ENCODE measurements at regions not wholly inside any gene's neighbourhood (a gene's known extent, or its start where the extent isn't known, plus 50 kb on each side); places are given as distances from the start of the nearest gene placed in this dataset.
"Not testable (repeated sequence)": the region's sequence is repeated elsewhere in the genome, so short reads cannot be mapped to it uniquely, and the experiment has no call there.

- no peak for DNase-seq (ENCODE audit: low read depth, low spot score)
These were observed 726.7 kb downstream of the GRXCR1 start for GRCh38 chr4:43619219-43619618.

- peak; percentile 1 for DNase-seq (ENCODE audit: low read depth, low spot score)
These were observed 745.4 kb downstream of the GRXCR1 start for GRCh38 chr4:43637893-43638292.

GRCh38 chr4:43651991-43652390, 759.5 kb downstream of the GRXCR1 start:
- no peak for DNase-seq (ENCODE audit: low read depth, low spot score)

GRCh38 chr4:43659547-43659946, 767.0 kb downstream of the GRXCR1 start:
- DNase-seq (ENCODE audit: low read depth, low spot score): not testable (repeated sequence)

GRCh38 chr4:43672265-43672885, 776.2 kb downstream of the KCTD8 start:
- not testable (repeated sequence) for DNase-seq (ENCODE audit: low read depth, low spot score)

- no peak for DNase-seq (ENCODE audit: low read depth, low spot score)
These were observed 768.2 kb downstream of the KCTD8 start for GRCh38 chr4:43680421-43680820.

- DNase-seq (ENCODE audit: low read depth, low spot score): no peak
These were observed 766.1 kb downstream of the KCTD8 start for GRCh38 chr4:43682551-43682950.

- DNase-seq (ENCODE audit: low read depth, low spot score): no peak
These were observed 758.5 kb downstream of the KCTD8 start for GRCh38 chr4:43690116-43690515.

GRCh38 chr4:43693876-43694275, 754.7 kb downstream of the KCTD8 start:
- DNase-seq (ENCODE audit: low read depth, low spot score): no peak

GRCh38 chr4:43709443-43709842, 739.2 kb downstream of the KCTD8 start:
- DNase-seq (ENCODE audit: low read depth, low spot score): no peak

- no peak for DNase-seq (ENCODE audit: low read depth, low spot score)
These were observed 731.8 kb downstream of the KCTD8 start for GRCh38 chr4:43716721-43717395.

- no peak for DNase-seq (ENCODE audit: low read depth, low spot score)
These were observed 730.2 kb downstream of the KCTD8 start for GRCh38 chr4:43718369-43718768.

- DNase-seq (ENCODE audit: low read depth, low spot score): no peak
These were observed 715.7 kb downstream of the KCTD8 start for GRCh38 chr4:43732829-43733426.

- no peak for DNase-seq (ENCODE audit: low read depth, low spot score)
These were observed 706.5 kb downstream of the KCTD8 start for GRCh38 chr4:43742083-43742482.

GRCh38 chr4:43754566-43754965, 694.0 kb downstream of the KCTD8 start:
- no peak for DNase-seq (ENCODE audit: low read depth, low spot score)

- DNase-seq (ENCODE audit: low read depth, low spot score): peak; percentile 4
These were observed 691.5 kb downstream of the KCTD8 start for GRCh38 chr4:43757147-43757546.

- no peak for DNase-seq (ENCODE audit: low read depth, low spot score)
These were observed 689.8 kb downstream of the KCTD8 start for GRCh38 chr4:43758836-43759235.

GRCh38 chr4:43763029-43763610, 685.5 kb downstream of the KCTD8 start:
- peak; percentile 2 for DNase-seq (ENCODE audit: low read depth, low spot score)

GRCh38 chr4:43765514-43765913, 683.1 kb downstream of the KCTD8 start:
- DNase-seq (ENCODE audit: low read depth, low spot score): no peak

GRCh38 chr4:43766648-43767047, 682.0 kb downstream of the KCTD8 start:
- DNase-seq (ENCODE audit: low read depth, low spot score): no peak

GRCh38 chr4:43776371-43776770, 672.2 kb downstream of the KCTD8 start:
- DNase-seq (ENCODE audit: low read depth, low spot score): no peak

- DNase-seq (ENCODE audit: low read depth, low spot score): no peak
These were observed 670.3 kb downstream of the KCTD8 start for GRCh38 chr4:43778187-43778915.
